Heart right ventricle (tissue), 16 donors: ENCODE measurements at regions not wholly inside any gene's neighbourhood (a gene's known extent, or its start where the extent isn't known, plus 50 kb on each side); places are given as distances from the start of the nearest gene placed in this dataset.

Source experiments
- ATAC-seq, 8 donors: fragments of 200-7000 bp; cut with Tn5 transposase; one replicate each; pipeline ENCODE4 v1.9.1; 2020; ENCODE audit warnings: mild to moderate bottlenecking in 8 of 8, moderate library complexity in 8 of 8, moderate number of reproducible peaks in 1 of 8
- DNase-seq, 2 donors: peaks; one replicate each; pipeline ENCODE4 v3.0.0-alpha.2; 2020
- H3K27ac ChIP-seq, 10 donors: fragments of 200-600 bp; sonication (generic) in 2 of 10; one replicate each; pipeline versions ENCODE4 v1.5.0 to v1.8.0; 2020 to 2022; ENCODE audit warnings: mild to moderate bottlenecking in 3 of 10
- H3K27me3 ChIP-seq, 7 donors: fragments of 200-600 bp; one replicate each; pipeline ENCODE4 v1.8.0; 2021 to 2022; ENCODE audit warnings: mild to moderate bottlenecking in 2 of 7
- H3K36me3 ChIP-seq, 9 donors: fragments of 200-600 bp; sonication (generic) in 1 of 9; one replicate each; pipeline versions ENCODE4 v1.5.0 to v1.8.0; 2020 to 2022; ENCODE audit warnings: mild to moderate bottlenecking in 2 of 9
- H3K4me1 ChIP-seq, 9 donors: fragments of 200-600 bp; sonication (generic) in 1 of 9; one replicate each; pipeline versions ENCODE4 v1.5.0 to v1.8.0; 2020 to 2022; ENCODE audit warnings: mild to moderate bottlenecking in 4 of 9
- H3K4me3 ChIP-seq, 10 donors: fragments of 200-600 bp; sonication (generic) in 2 of 10; one replicate each; pipeline versions ENCODE4 v1.5.0 to v1.8.0; 2020 to 2022; ENCODE audit warnings: mild to moderate bottlenecking in 7 of 10, moderate library complexity in 2 of 10
- H3K9me3 ChIP-seq, 11 donors: fragments of 200-600 bp in 10 of 11; sonication (generic) in 2 of 11; one replicate each; pipeline versions ENCODE4 v1.5.0 to v1.8.0; 2013 to 2022; ENCODE audit warnings: mild to moderate bottlenecking in 2 of 11, control low read depth in 1 of 11, moderate library complexity in 1 of 11
- CTCF ChIP-seq, 9 donors: fragments of 200-600 bp; sonication (generic) in 2 of 9; IDR thresholded peaks; one replicate each; pipeline versions ENCODE4 v1.5.0 to v1.8.0; 2021 to 2022; ENCODE audit warnings: antibody characterized with exemption in 9 of 9, mild to moderate bottlenecking in 5 of 9, moderate library complexity in 1 of 9
- whole genome bisulfite sequencing, 2 donors: extraction: QIAGEN DNeasy Blood & Tissue Kit; methylation state at CpG; one replicate each; pipeline ENCODE4 v1.1.7; 2013; ENCODE audit warnings: inconsistent platforms in 1 of 2; 5-methylcytosine and 5-hydroxymethylcytosine counted together
- intact Hi-C, 10 donors: fragments of 100-400 bp; cut with DNase I; formaldehyde crosslinking; loops; one replicate each; pipeline versions ENCODE4 v1.11.1 to v1.14.2; 2022
- donor health status: Arrhythmogenic right ventricular cardiomyopathy.
- donor health status: ischemic (EF 13 %, LVEDD 7.1; RV severe dilation, severe dysfunction).
- donor health status: healthy with polysubstance abuse.
- donor health status: DM: no; HTN: yes; CAD: no.
- donor health status: DM: no; HTN: no; CAD: no.
- donor health status: ischemic (EF 25% LVEDD 6.9; RV normal size, moderate dysfunction).
- donor health status: ischemic (EF 25% LVEDD 5.7; RV mildly dilated, moderate dysfunction).
- donor health status: healthy.
- donor health status: DM: yes; HTN: yes; CAD: no.
- donor health status: Ischemic cardiomyopathy.
- donor health status: ischemic (EF 35%, LVEDD 5.7; RV mildly dilated, moderate dysfunction).
- donor health status: nonischemic (EF 11% LVEDD 7.7; RV severe dilation, severe dysfunction).
- donor health status: DM: yes; HTN: yes; CAD: no.
- donor health status: PGD.
- donor health status: ischemic (EF 29% LVEDD 5.4; RV normal size, mild dysfunction).
- donor health status: nonischemic (EF 23%, LVEDD 6.1; RV moderate dilation, normal function).

DNA sequence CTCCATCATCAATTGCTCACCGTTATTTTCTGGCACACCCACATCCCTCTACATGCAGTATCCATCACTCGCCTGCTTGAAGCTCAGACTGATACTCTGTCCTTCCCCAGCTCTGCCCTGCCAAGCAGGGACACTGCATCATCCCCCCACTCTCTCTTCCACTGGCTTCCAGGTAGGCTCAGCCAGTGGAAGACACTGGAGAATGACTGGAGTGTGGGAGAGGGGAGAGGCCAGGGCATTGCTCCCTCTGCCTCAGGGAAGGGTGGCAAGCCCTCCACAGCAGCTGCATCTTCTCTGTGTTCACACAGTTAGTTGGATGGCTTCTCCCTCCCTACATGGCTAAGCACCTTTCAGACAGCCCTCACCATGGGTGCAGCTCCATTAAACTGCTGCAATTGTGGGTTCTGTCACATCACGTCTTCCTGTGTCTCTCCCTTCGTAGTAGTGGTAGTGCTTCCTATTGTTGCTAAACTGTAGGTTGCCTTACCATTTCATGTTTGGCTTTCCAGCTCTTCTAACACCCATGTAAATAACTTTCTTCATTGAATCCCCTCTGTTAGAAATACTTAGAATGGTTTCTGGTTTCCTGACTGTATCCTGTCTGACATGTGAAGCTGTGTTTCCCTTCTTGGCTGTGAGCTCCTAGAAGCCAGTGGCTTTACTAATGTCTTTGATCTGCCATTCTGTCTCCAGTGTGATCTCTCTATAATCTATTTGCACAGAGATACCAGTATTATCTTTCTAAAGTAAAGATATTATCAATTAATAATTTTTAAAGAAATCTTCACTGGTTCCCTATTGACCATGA, 483.7 kb upstream of the LRRN3 start:
- no peak for DNase-seq
- 81 to 91% methylated on average over 4 of the region's 4 CpGs for WGBS, 2 donors
- Histone ChIP-seq H3K4me3 (no peak overlapping the region), H3K4me1 (no peaks in the 10 kb centered on the region), H3K27ac (no peak overlapping the region), H3K27me3 (no peaks in the 10 kb centered on the region), H3K36me3 (no peaks in the 10 kb centered on the region), H3K9me3 (no peaks in the 10 kb centered on the region)
- intact Hi-C loops: no loop called here
- no peak for ATAC-seq
- no peak for TF ChIP-seq CTCF (IDR thresholded peaks at IDR 0.05)

DNA sequence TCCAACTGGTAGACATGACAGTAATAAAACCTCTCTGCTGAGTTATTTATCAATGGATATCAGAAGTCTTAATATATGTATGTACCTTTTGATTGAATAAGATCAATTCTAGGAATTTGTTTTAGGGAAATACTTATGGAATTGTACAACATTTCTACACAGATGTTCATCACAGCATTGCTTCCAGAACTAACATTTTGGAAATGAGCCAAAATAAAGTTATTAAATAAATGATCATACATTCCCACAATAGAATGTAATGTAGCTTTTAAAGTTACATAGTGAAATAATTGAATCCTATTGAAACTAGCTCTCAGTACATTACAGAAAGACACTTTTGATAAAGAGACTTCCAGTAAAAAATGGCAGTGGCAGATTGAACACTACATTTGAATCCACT, 481.6 kb upstream of the LRRN3 start:
- ATAC-seq (no peak), DNase-seq (no peak)
- no peaks in the 10 kb centered on the region for H3K27me3 ChIP-seq
- no peaks in the 10 kb centered on the region for H3K36me3 ChIP-seq
- no peaks in the 10 kb centered on the region for H3K9me3 ChIP-seq
- H3K4me1 ChIP-seq: no peaks in the 10 kb centered on the region
- intact Hi-C loops: no loop called here
- H3K27ac ChIP-seq: no peak overlapping the region
- no peak overlapping the region for H3K4me3 ChIP-seq
- no peak for TF ChIP-seq CTCF (IDR thresholded peaks at IDR 0.05)

GRCh38 chr7:110612680-110613079, 478.2 kb upstream of the LRRN3 start:
- TF ChIP-seq CTCF (IDR thresholded peaks at IDR 0.05): no peak
- Histone ChIP-seq H3K9me3 (peaks cover 0 to 5% (median 0%) of the 10 kb centered on the region in 11 donors), H3K27me3 (no peaks in the 10 kb centered on the region), H3K4me1 (no peaks in the 10 kb centered on the region), H3K4me3 (no peak overlapping the region), H3K36me3 (no peaks in the 10 kb centered on the region), H3K27ac (no peak overlapping the region)
- DNase-seq (no peak), ATAC-seq (no peak)
- intact Hi-C loops: no loop called here
- WGBS, 2 donors: 43 to 55% methylated on average over 1 of the region's 1 CpG
